ENCODE measurements at regions not wholly inside any gene's neighbourhood (a gene's known extent, or its start where the extent isn't known, plus 50 kb on each side); places are given as distances from the start of the nearest gene placed in this dataset.

DNA sequence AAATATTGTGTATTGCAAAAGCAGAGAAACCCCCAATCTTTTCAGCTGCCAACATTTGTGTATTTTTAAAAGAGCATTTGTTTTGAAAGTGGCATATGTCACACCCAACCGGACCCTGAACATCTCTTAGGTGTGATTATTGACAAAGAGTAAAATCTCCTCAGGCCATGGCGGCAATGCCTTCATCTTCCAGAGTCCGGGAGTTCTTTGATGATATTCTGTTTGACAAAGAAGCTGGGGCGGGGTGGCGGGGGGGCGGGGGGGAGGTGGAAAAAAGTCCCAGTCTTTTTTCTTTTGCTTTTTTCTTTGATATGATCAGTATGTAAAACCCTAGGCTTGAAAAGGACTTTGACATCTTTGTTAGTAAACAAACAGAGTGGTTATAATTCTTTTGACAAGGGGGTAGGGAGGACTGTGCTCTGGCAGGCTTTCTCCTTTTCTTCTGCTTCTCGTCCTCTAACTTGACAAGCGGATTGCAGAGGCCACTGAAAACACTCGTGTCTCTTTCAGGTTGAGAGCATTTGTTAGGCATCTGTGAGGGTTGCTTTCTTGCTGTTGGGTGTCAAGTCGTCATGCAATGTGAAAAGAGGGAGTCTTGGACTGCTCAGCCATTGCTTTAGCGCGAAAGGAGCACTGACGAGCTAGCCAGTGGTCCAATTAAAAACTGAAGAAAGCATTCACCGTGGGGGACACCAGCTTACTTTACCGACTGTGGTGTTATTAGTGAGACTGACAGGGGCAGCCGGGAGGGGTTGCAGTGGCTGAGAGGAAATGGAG lies 243.2 kb downstream of the NSUN3 start:
- peaks cover 4% of the 10 kb centered on the region for H3K27me3 ChIP-seq (replicated peaks; ENCODE audit: insufficient read depth, low read depth, low read length, poor library complexity)
- ChIA-PET CTCF (no interaction called here), POLR2A (ENCODE audit: low non-redundant PET) (no interaction called here)
- H3K36me3 ChIP-seq (ENCODE audit: insufficient read depth, low read length, poor library complexity, severe bottlenecking) = no peaks in the 10 kb centered on the region
- no peak for DNase-seq (ENCODE audit: low spot score)
- intact Hi-C loops (cut with micrococcal nuclease; ENCODE audit: unreplicated experiment) = no loop called here
- H3K9me3 ChIP-seq (ENCODE audit: low read depth, low read length, poor library complexity, severe bottlenecking) = no peaks in the 10 kb centered on the region
- no TSS peak for BruUV-seq (replicated peaks)
- no peak overlapping the region for H3K27ac ChIP-seq (ENCODE audit: low read depth, low read length, poor library complexity, severe bottlenecking)
- no peak overlapping the region for H3K4me3 ChIP-seq (ENCODE audit: low read depth, low read length, poor library complexity, severe bottlenecking)
- no peaks in the 10 kb centered on the region for H3K4me1 ChIP-seq (ENCODE audit: insufficient read depth, low read length, poor library complexity, severe bottlenecking)
- TF ChIP-seq EZH2 (IDR thresholded peaks at IDR 0.05; ENCODE audit: borderline replicate concordance, low read depth, low read length, poor library complexity, severe bottlenecking) = no peak
- TF ChIP-seq, protein P1, sequence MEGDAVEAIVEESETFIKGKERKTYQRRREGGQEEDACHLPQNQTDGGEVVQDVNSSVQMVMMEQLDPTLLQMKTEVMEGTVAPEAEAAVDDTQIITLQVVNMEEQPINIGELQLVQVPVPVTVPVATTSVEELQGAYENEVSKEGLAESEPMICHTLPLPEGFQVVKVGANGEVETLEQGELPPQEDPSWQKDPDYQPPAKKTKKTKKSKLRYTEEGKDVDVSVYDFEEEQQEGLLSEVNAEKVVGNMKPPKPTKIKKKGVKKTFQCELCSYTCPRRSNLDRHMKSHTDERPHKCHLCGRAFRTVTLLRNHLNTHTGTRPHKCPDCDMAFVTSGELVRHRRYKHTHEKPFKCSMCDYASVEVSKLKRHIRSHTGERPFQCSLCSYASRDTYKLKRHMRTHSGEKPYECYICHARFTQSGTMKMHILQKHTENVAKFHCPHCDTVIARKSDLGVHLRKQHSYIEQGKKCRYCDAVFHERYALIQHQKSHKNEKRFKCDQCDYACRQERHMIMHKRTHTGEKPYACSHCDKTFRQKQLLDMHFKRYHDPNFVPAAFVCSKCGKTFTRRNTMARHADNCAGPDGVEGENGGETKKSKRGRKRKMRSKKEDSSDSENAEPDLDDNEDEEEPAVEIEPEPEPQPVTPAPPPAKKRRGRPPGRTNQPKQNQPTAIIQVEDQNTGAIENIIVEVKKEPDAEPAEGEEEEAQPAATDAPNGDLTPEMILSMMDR (conservative IDR thresholded peaks at IDR 0.05; ENCODE audit: low read depth, low read length) = no peak

DNA sequence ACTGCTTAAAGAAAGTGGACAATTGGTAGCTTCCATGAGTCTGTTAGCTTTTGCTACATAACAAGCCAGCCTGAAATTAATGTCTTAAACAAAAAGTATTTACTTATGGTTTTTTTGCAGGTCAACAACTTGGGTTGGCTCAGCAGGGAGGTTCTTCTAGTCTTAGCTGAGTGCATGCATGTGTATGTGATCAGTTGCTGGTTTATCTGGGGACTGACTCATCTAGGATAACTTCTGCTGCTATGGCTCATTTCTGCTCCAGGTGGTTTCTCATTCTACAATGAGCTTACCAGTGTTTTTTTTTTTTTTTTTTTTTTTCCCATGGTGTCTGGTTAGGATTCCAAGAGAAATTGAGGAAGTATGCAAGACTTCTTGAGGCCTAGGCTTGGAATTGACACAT lies 244.7 kb downstream of the NSUN3 start:
- no peaks in the 10 kb centered on the region for H3K36me3 ChIP-seq (ENCODE audit: insufficient read depth, low read length, poor library complexity, severe bottlenecking)
- no peak for DNase-seq (ENCODE audit: low spot score)
- H3K4me3 ChIP-seq (ENCODE audit: low read depth, low read length, poor library complexity, severe bottlenecking) = no peak overlapping the region
- H3K9me3 ChIP-seq (ENCODE audit: low read depth, low read length, poor library complexity, severe bottlenecking) = no peaks in the 10 kb centered on the region
- H3K27me3 ChIP-seq (replicated peaks; ENCODE audit: insufficient read depth, low read depth, low read length, poor library complexity) = peaks cover 9% of the 10 kb centered on the region
- no peak overlapping the region for H3K27ac ChIP-seq (ENCODE audit: low read depth, low read length, poor library complexity, severe bottlenecking)
- BruUV-seq (replicated peaks) = no TSS peak
- ChIA-PET POLR2A (ENCODE audit: low non-redundant PET) (no interaction called here), CTCF (no interaction called here)
- H3K4me1 ChIP-seq (ENCODE audit: insufficient read depth, low read length, poor library complexity, severe bottlenecking) = no peaks in the 10 kb centered on the region
- TF ChIP-seq, protein P1 (conservative IDR thresholded peaks at IDR 0.05; ENCODE audit: low read depth, low read length) = no peak
- no peak for TF ChIP-seq EZH2 (IDR thresholded peaks at IDR 0.05; ENCODE audit: borderline replicate concordance, low read depth, low read length, poor library complexity, severe bottlenecking)
- intact Hi-C loops (cut with micrococcal nuclease; ENCODE audit: unreplicated experiment) = no loop called here

DNA sequence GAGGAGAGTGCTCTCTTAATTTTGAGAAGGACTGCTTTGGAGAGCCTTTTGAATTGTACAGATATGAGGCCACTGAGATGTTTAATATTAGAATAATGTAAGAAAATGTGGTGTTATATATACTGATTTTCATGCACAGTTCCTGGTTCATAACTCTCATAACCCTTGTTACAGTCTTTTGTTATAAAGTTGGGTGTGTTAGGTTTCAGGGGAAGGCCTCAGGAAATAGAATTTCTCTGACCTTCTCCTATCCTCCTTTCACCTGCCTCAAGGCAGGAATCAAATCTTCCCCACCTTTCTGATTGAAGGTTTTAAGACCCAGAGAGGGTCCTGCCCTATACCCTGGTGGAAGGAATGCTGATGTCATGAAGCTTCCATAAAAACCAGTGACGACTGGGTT lies 245.9 kb downstream of the NSUN3 start:
- Histone ChIP-seq H3K4me1 (ENCODE audit: insufficient read depth, low read length, poor library complexity, severe bottlenecking) (no peaks in the 10 kb centered on the region), H3K4me3 (ENCODE audit: low read depth, low read length, poor library complexity, severe bottlenecking) (no peak overlapping the region), H3K27me3 (replicated peaks; ENCODE audit: insufficient read depth, low read depth, low read length, poor library complexity) (peaks cover 5% of the 10 kb centered on the region), H3K9me3 (ENCODE audit: low read depth, low read length, poor library complexity, severe bottlenecking) (no peaks in the 10 kb centered on the region), H3K27ac (ENCODE audit: low read depth, low read length, poor library complexity, severe bottlenecking) (no peak overlapping the region), H3K36me3 (ENCODE audit: insufficient read depth, low read length, poor library complexity, severe bottlenecking) (no peaks in the 10 kb centered on the region)
- intact Hi-C loops (cut with micrococcal nuclease; ENCODE audit: unreplicated experiment) = no loop called here
- TF ChIP-seq EZH2 (IDR thresholded peaks at IDR 0.05; ENCODE audit: borderline replicate concordance, low read depth, low read length, poor library complexity, severe bottlenecking) = no peak
- TF ChIP-seq, protein P1 (conservative IDR thresholded peaks at IDR 0.05; ENCODE audit: low read depth, low read length) = no peak
- BruUV-seq (replicated peaks) = no TSS peak
- POLR2A ChIA-PET (ENCODE audit: low non-redundant PET) = no interaction called here
- DNase-seq (ENCODE audit: low spot score) = no peak
- CTCF ChIA-PET = no interaction called here

Measured in A673 (cell line).